PC-3 (cell line): ENCODE measurements at regions not wholly inside any gene's neighbourhood (a gene's known extent, or its start where the extent isn't known, plus 50 kb on each side); places are given as distances from the start of the nearest gene placed in this dataset.

Experiments
- ATAC-seq: fragments of 200-7000 bp; cut with Tn5 transposase; 2 replicates; pipeline ENCODE4 v1.9.1; 2020; ENCODE audit warnings: mild to moderate bottlenecking, moderate library complexity
- BruUV-seq: library from RNA; stranded (reverse); fragments of 400-500 nt; replicated peaks from 2 replicates; lab custom pipeline; 2021; lab: Mats Ljungman, UMichigan
- CTCF ChIA-PET: fragments of 300-600 bp; sonication (Branson Sonifier 250); formaldehyde crosslinking; loops from one replicate; lab custom pipeline; 2022; ENCODE audit warnings: antibody characterized with exemption; lab: Charles Lee
- POLR2A ChIA-PET: fragments of 300-600 bp; sonication (Branson Sonifier 250); formaldehyde crosslinking; loops from one replicate; lab custom pipeline; 2022; ENCODE audit warnings: antibody characterized with exemption; ENCODE audit not compliant: unreplicated experiment; lab: Charles Lee
- DNase-seq: peaks from one replicate; pipeline ENCODE4 v3.0.0-alpha.2; 2015
- H2AFZ ChIP-seq: fragments of 300-600 bp; sonication (generic); 2 replicates; pipeline ENCODE4 v1.6.0; 2016; ENCODE audit warnings: antibody characterized with exemption, low read length
- H3F3A ChIP-seq: fragments of 300-600 bp; sonication (generic); one replicate; pipeline ENCODE4 v1.6.0; 2017; ENCODE audit warnings: antibody characterized with exemption, low read length, control low read depth, mild to moderate bottlenecking; ENCODE audit not compliant: unreplicated experiment
- H3K27ac ChIP-seq: fragments of 300-600 bp; sonication (generic); 2 replicates; pipeline ENCODE4 v1.5.1; 2016; ENCODE audit warnings: mild to moderate bottlenecking, low read length
- H3K27me3 ChIP-seq: fragments of 300-600 bp; sonication (generic); 2 replicates; pipeline ENCODE4 v1.6.1; 2016; ENCODE audit warnings: low read length, mixed read lengths
- H3K36me3 ChIP-seq: fragments of 300-600 bp; sonication (generic); 2 replicates; pipeline ENCODE4 v1.6.1; 2016; ENCODE audit warnings: low read depth, mixed run types, low read length, mixed read lengths
- H3K4me1 ChIP-seq: fragments of 300-600 bp; sonication (generic); 2 replicates; pipeline ENCODE4 v1.5.1; 2016; ENCODE audit warnings: low read length; ENCODE audit not compliant: insufficient read depth
- H3K4me2 ChIP-seq: fragments of 300-600 bp; sonication (generic); 2 replicates; pipeline ENCODE4 v1.6.0; 2016; ENCODE audit warnings: low read length
- H3K4me3 ChIP-seq: fragments of 300-600 bp; sonication (generic); 2 replicates; pipeline ENCODE4 v1.5.1; 2016; ENCODE audit warnings: mild to moderate bottlenecking, low read length, mixed read lengths
- H3K79me2 ChIP-seq: fragments of 300-600 bp; sonication (generic); 2 replicates; pipeline ENCODE4 v1.6.1; 2017; ENCODE audit warnings: low read length, mixed read lengths
- H3K9ac ChIP-seq: fragments of 300-600 bp; sonication (generic); 2 replicates; pipeline ENCODE4 v1.6.0; 2016; ENCODE audit warnings: mild to moderate bottlenecking, low read length
- H3K9me2 ChIP-seq: fragments of 300-600 bp; sonication (generic); replicated peaks from 2 replicates; pipeline ENCODE4 v1.6.1; 2016; ENCODE audit warnings: mixed run types, low read length, mixed read lengths
- H3K9me3 ChIP-seq: fragments of 300-600 bp; sonication (generic); 2 replicates; pipeline ENCODE4 v1.6.1; 2016; ENCODE audit warnings: low read length, mixed read lengths
- H4K20me1 ChIP-seq: fragments of 300-600 bp; sonication (generic); 2 replicates; pipeline ENCODE4 v1.6.1; 2016; ENCODE audit warnings: low read length, mixed read lengths
- EZH2 ChIP-seq: fragments of 300-600 bp; sonication (generic); IDR thresholded peaks from one replicate; pipeline ENCODE4 v1.6.1; 2017; ENCODE audit warnings: antibody characterized with exemption, mild to moderate bottlenecking, low read length; ENCODE audit not compliant: unreplicated experiment
- EZH2phosphoT487 ChIP-seq: fragments of 300-600 bp; sonication (generic); IDR thresholded peaks from 2 replicates; pipeline ENCODE4 v1.6.1; 2018; ENCODE audit warnings: mild to moderate bottlenecking, antibody characterized with exemption, low read length, borderline replicate concordance
- intact Hi-C: fragments of 100-400 bp; cut with micrococcal nuclease; formaldehyde crosslinking; loops from 2 replicates; pipeline ENCODE4 v1.9.0; 2023
- TF ChIP-seq, protein P1 (sequence below): fragments of 300-600 bp; sonication (generic); conservative IDR thresholded peaks from 2 replicates; pipeline ENCODE4 v1.5.1; 2017; ENCODE audit warnings: antibody characterized with exemption, low read depth, mild to moderate bottlenecking, low read length

DNA sequence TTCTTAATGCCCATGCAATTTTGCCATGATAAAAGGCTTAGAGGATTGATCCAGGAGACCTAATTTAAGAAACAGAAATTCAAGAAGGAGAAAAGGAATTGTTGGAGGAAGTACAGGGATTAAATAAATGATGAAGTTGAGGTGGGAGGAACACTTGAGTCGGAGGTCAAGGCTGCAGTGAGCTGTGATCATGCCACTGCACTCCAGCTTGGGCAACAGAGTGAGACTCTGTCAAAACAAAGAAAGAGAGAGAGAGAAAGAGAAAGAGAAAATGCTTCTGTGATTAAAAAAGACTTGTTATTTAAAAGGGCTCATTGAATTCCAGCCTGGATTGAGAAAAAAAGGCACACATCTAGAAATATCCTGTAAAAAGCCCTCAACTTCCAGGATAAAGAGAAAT lies 123.2 kb downstream of the B3GNT2 start:
- Histone ChIP-seq H3K9me3 (no peaks in the 10 kb centered on the region), H3K4me1 (no peaks in the 10 kb centered on the region), H3K27me3 (no peaks in the 10 kb centered on the region), H3F3A (no peaks in the 10 kb centered on the region), H3K27ac (no peak overlapping the region), H3K4me3 (no peak overlapping the region), H3K9me2 (no peaks in the 10 kb centered on the region), H3K36me3 (no peaks in the 10 kb centered on the region), H3K79me2 (no peaks in the 10 kb centered on the region), H3K9ac (no peak overlapping the region), H3K4me2 (no peak overlapping the region), H2AFZ (no peak overlapping the region), H4K20me1 (no peaks in the 10 kb centered on the region)
- intact Hi-C loops: no loop called here
- ATAC-seq: no peak
- no TSS peak for BruUV-seq
- ChIA-PET CTCF (no interaction called here), POLR2A (no interaction called here)
- DNase-seq: no peak
- TF ChIP-seq, protein P1, sequence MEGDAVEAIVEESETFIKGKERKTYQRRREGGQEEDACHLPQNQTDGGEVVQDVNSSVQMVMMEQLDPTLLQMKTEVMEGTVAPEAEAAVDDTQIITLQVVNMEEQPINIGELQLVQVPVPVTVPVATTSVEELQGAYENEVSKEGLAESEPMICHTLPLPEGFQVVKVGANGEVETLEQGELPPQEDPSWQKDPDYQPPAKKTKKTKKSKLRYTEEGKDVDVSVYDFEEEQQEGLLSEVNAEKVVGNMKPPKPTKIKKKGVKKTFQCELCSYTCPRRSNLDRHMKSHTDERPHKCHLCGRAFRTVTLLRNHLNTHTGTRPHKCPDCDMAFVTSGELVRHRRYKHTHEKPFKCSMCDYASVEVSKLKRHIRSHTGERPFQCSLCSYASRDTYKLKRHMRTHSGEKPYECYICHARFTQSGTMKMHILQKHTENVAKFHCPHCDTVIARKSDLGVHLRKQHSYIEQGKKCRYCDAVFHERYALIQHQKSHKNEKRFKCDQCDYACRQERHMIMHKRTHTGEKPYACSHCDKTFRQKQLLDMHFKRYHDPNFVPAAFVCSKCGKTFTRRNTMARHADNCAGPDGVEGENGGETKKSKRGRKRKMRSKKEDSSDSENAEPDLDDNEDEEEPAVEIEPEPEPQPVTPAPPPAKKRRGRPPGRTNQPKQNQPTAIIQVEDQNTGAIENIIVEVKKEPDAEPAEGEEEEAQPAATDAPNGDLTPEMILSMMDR: no peak
- no peak for TF ChIP-seq EZH2
- no peak for TF ChIP-seq EZH2phosphoT487

DNA sequence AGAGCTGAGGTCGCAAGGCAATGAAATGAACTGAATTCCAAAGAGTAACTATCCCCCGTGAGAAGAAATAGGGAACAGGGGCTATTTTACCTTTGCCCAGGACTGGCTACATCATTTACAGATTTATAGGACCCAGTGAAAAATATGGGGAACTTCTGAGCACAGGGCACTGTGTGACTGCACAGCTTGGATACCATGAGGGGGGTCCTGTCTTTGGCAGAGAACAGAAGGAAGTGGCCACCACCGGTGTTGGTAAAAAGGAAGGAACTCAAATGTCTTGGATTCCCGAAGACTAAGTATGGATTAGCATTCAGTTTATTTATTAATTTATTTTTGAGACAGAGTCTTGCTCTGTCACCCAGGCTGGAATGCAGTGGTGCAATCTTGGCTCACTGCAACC lies 119.6 kb downstream of the B3GNT2 start:
- Histone ChIP-seq H3K4me2 (no peak overlapping the region), H3K9me2 (no peaks in the 10 kb centered on the region), H3K27me3 (no peaks in the 10 kb centered on the region), H4K20me1 (no peaks in the 10 kb centered on the region), H3K4me1 (no peaks in the 10 kb centered on the region), H3K79me2 (no peaks in the 10 kb centered on the region), H3K4me3 (no peak overlapping the region), H3K9ac (no peak overlapping the region), H3K9me3 (no peaks in the 10 kb centered on the region), H3K27ac (no peak overlapping the region), H3F3A (no peaks in the 10 kb centered on the region), H3K36me3 (no peaks in the 10 kb centered on the region), H2AFZ (no peak overlapping the region)
- ATAC-seq (no peak), DNase-seq (no peak)
- intact Hi-C loops: no loop called here
- TF ChIP-seq, protein P1: no peak
- no peak for TF ChIP-seq EZH2
- no peak for TF ChIP-seq EZH2phosphoT487
- no TSS peak for BruUV-seq
- CTCF ChIA-PET: no interaction called here
- POLR2A ChIA-PET: no interaction called here

DNA sequence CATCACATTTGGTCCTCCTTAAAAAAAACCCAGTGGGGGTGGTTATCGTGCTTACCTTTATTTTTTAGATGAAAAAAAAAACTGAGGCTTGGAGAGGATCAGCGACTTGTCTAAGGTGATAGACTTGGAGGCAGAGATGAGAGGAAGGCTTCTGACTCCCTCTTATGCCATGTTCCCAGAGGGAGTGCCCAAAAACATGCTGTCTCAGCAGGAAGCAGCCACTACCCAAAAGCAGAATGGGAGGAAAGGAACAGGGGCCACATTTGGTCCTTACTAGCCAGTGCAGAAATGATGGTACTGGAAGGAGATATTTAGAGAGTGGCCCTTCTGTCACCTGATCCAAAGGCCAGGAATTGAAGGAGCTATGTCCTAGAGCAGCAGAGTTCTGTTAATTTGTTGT lies 118.4 kb downstream of the B3GNT2 start:
- Histone ChIP-seq H3K27ac (no peak overlapping the region), H3K4me3 (no peak overlapping the region), H3K27me3 (no peaks in the 10 kb centered on the region), H2AFZ (no peak overlapping the region), H3K79me2 (no peaks in the 10 kb centered on the region), H4K20me1 (no peaks in the 10 kb centered on the region), H3K9me3 (no peaks in the 10 kb centered on the region), H3K36me3 (no peaks in the 10 kb centered on the region), H3K4me1 (no peaks in the 10 kb centered on the region), H3K9ac (no peak overlapping the region), H3F3A (no peaks in the 10 kb centered on the region), H3K9me2 (no peaks in the 10 kb centered on the region), H3K4me2 (no peak overlapping the region)
- intact Hi-C loops: no loop called here
- DNase-seq: no peak
- ChIA-PET CTCF (interaction anchor here (0.6 kb wide), 1 partner anchor 416 kb away, joined by 3 read pairs; no protein-coding TSS in a partner anchor), POLR2A (no interaction called here)
- no peak for TF ChIP-seq EZH2
- no peak for TF ChIP-seq EZH2phosphoT487
- TF ChIP-seq, protein P1: no peak
- no TSS peak for BruUV-seq
- no peak for ATAC-seq
